Progenitor cell of endocrine pancreas (in vitro differentiated cells): ENCODE measurements at regions not wholly inside any gene's neighbourhood (a gene's known extent, or its start where the extent isn't known, plus 50 kb on each side); places are given as distances from the start of the nearest gene placed in this dataset.

Source experiments
- DNase-seq: peaks from one replicate; pipeline ENCODE4 v3.0.0; 2021; ENCODE audit warnings: low spot score; ENCODE audit not compliant: unreplicated experiment
- H3K27ac Mint-ChIP-seq: 2 replicates; pipeline ENCODE4 v1.8.0; 2021; ENCODE audit warnings: mild to moderate bottlenecking, moderate library complexity, mixed read lengths
- H3K27me3 Mint-ChIP-seq: 2 replicates; pipeline ENCODE4 v1.8.0; 2021; ENCODE audit warnings: mixed read lengths
- H3K36me3 Mint-ChIP-seq: 2 replicates; pipeline ENCODE4 v1.8.0; 2022; ENCODE audit warnings: mixed read lengths; ENCODE audit not compliant: insufficient read depth
- H3K4me1 Mint-ChIP-seq: 2 replicates; pipeline ENCODE4 v1.8.0; 2021; ENCODE audit warnings: low read depth, mixed read lengths
- H3K4me3 Mint-ChIP-seq: 2 replicates; pipeline ENCODE4 v1.8.0; 2021; ENCODE audit warnings: low read depth, mild to moderate bottlenecking, moderate library complexity, mixed read lengths
- H3K9me3 Mint-ChIP-seq: 2 replicates; pipeline ENCODE4 v1.8.0; 2021; ENCODE audit warnings: low read depth, mixed read lengths
- TF ChIP-seq, protein P1 (sequence below): fragments of 200-600 bp; sonication (generic); IDR thresholded peaks from one replicate; pipeline ENCODE4 v1.5.0; 2021; ENCODE audit warnings: antibody characterized with exemption, mild to moderate bottlenecking; ENCODE audit not compliant: unreplicated experiment

DNA sequence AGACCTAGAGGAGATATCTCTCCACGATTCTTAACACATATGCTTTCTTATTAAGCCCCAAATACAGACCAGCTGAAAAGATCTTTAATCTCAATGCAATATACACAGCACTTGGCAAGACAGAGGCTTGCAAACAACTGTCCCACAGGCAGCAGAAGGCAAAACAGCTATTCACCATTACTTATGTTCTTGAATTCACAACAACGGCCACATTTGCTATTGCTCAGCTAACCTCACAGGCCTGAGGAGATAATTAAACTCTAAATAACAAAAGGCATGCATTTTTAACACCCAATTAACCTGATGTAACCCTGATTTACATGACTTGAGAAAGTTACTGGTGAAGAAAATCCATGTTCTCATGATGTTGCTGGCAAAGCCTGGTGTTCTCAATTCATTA is 216.4 kb downstream of the CRPPA start:
- TF ChIP-seq, protein P1, sequence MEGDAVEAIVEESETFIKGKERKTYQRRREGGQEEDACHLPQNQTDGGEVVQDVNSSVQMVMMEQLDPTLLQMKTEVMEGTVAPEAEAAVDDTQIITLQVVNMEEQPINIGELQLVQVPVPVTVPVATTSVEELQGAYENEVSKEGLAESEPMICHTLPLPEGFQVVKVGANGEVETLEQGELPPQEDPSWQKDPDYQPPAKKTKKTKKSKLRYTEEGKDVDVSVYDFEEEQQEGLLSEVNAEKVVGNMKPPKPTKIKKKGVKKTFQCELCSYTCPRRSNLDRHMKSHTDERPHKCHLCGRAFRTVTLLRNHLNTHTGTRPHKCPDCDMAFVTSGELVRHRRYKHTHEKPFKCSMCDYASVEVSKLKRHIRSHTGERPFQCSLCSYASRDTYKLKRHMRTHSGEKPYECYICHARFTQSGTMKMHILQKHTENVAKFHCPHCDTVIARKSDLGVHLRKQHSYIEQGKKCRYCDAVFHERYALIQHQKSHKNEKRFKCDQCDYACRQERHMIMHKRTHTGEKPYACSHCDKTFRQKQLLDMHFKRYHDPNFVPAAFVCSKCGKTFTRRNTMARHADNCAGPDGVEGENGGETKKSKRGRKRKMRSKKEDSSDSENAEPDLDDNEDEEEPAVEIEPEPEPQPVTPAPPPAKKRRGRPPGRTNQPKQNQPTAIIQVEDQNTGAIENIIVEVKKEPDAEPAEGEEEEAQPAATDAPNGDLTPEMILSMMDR, result no peak
- Mint-ChIP-seq H3K4me1 (no peaks in the 10 kb centered on the region), H3K9me3 (no peaks in the 10 kb centered on the region), H3K27ac (no peak overlapping the region), H3K36me3 (no peaks in the 10 kb centered on the region), H3K4me3 (no peak overlapping the region), H3K27me3 (no peaks in the 10 kb centered on the region)
- no peak for DNase-seq

DNA sequence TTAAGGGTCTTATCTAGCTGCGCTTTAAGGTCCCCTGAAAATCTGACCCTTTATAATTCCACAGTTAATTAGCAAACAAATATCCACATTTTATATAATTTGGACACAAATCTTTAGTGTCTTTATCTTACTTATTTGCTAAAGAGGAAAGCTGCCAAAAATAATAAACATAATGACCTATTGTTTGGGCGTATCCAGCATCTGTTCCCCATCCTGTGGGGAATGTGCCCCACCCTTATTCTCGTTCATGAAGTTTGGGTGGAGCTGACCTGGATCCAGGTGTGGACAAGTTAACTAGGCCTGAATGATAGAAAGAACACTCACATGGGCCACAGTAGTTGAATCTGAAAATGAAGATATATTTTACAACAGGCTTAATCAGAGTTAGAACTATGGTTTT is 218.3 kb downstream of the CRPPA start:
- TF ChIP-seq, protein P1, result no peak
- no peaks in the 10 kb centered on the region for H3K27me3 Mint-ChIP-seq
- H3K36me3 Mint-ChIP-seq, result no peaks in the 10 kb centered on the region
- H3K4me3 Mint-ChIP-seq, result no peak overlapping the region
- no peaks in the 10 kb centered on the region for H3K4me1 Mint-ChIP-seq
- no peaks in the 10 kb centered on the region for H3K9me3 Mint-ChIP-seq
- DNase-seq, result no peak
- H3K27ac Mint-ChIP-seq, result no peak overlapping the region

DNA sequence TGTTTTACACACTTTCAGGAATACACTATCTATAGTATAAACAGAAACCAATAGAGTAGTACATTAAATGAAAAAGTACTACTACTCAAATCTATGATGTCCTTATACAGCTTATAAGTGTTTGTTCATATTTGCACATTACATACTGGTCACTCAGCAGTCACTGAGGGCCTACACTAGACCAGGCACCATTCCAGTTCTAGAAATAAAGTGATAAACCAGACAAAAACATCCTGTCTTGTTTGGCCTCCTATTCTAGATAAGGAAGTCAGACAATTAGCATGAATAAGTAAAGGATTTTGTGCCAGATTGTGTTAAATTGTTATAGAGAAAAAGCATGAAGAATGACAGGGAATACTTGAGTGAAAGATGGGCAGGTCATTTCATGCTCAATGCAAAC is 219.0 kb downstream of the CRPPA start:
- Mint-ChIP-seq H3K9me3 (no peaks in the 10 kb centered on the region), H3K36me3 (no peaks in the 10 kb centered on the region), H3K27ac (no peak overlapping the region), H3K27me3 (no peaks in the 10 kb centered on the region), H3K4me3 (no peak overlapping the region), H3K4me1 (peaks cover 1% of the 10 kb centered on the region)
- no peak for DNase-seq
- TF ChIP-seq, protein P1, result no peak

DNA sequence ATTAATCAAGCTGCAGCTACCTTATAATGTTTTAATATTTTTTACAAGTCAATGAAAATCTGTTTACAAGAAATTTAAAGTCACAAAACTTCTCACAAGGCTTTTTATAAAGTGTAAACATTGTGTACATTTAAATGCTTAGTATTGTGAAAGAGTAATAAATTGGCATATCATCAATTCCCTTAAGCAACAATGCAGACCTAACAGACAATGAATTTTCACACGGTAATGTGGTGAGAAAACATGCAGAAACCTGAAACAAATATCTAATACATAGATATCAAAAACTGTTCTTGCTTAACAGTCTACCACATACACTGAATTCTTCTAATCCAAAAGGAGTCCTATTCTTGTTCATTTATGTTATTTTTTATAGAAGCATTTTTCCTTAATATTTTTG is 220.7 kb downstream of the CRPPA start:
- Mint-ChIP-seq H3K36me3 (no peaks in the 10 kb centered on the region), H3K9me3 (no peaks in the 10 kb centered on the region), H3K27ac (no peak overlapping the region), H3K4me3 (no peak overlapping the region), H3K27me3 (no peaks in the 10 kb centered on the region), H3K4me1 (peaks cover 3% of the 10 kb centered on the region)
- DNase-seq, result no peak
- TF ChIP-seq, protein P1, result no peak

DNA sequence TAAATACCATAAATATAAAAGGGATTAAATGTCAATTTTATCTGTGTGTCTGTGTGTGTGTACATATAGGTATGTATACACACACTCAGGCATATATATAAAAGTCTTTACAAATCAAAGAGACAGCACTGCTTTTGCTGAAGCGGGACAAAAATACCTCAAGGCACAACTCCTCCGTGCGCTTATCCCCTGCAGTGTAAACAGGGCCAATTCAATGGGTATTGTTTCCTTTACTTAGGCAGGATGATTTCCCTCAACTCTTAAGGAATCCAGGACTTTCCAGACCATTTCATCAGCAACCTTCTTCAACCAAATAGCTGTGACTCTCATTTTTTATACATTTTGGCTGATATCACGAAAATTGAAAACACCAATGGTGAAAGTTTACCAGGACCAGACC is 227.7 kb downstream of the CRPPA start:
- Mint-ChIP-seq H3K27me3 (no peaks in the 10 kb centered on the region), H3K27ac (no peak overlapping the region), H3K4me1 (peaks cover 3% of the 10 kb centered on the region), H3K4me3 (no peak overlapping the region), H3K9me3 (no peaks in the 10 kb centered on the region), H3K36me3 (no peaks in the 10 kb centered on the region)
- no peak for DNase-seq
- TF ChIP-seq, protein P1, result no peak
